IMR-90 (cell line): ENCODE measurements at regions not wholly inside any gene's neighbourhood (a gene's known extent, or its start where the extent isn't known, plus 50 kb on each side); places are given as distances from the start of the nearest gene placed in this dataset.

Experiments
- ATAC-seq: fragments of 200-7000 bp; cut with Tn5 transposase; 2 replicates; pipeline ENCODE4 v1.9.1; 2020; ENCODE audit warnings: low read depth, mild to moderate bottlenecking, moderate library complexity
- BruUV-seq: library from RNA; stranded (reverse); fragments of 400-500 nt; replicated peaks from 2 replicates; lab custom pipeline; 2021; lab: Mats Ljungman, UMichigan
- CTCF ChIA-PET: fragments of 300-600 bp; formaldehyde crosslinking; extraction: SDS; loops from one replicate; lab custom pipeline; 2021; ENCODE audit warnings: antibody characterized with exemption; lab: Yijun Ruan, JAX
- POLR2A ChIA-PET: fragments of 300-600 bp; sonication (Branson Sonifier 250); formaldehyde crosslinking; loops from one replicate; lab custom pipeline; 2022; ENCODE audit warnings: antibody characterized with exemption; ENCODE audit not compliant: unreplicated experiment; lab: Charles Lee
- DNase-seq: peaks from one replicate; pipeline ENCODE4 v3.0.0; 2013
- H2AFZ ChIP-seq: replicated peaks from 2 replicates; pipeline ENCODE3; 2013; ENCODE audit warnings: low read length, mild to moderate bottlenecking; ENCODE audit not compliant: poor library complexity
- H2AK5ac ChIP-seq: 2 replicates; pipeline ENCODE4 v1.6.1; 2013; ENCODE audit warnings: low read depth, low read length, inconsistent platforms
- H2AK9ac ChIP-seq: replicated peaks from 2 replicates; pipeline ENCODE3; 2013; ENCODE audit warnings: mild to moderate bottlenecking, low read depth, low read length, moderate library complexity; ENCODE audit not compliant: poor library complexity
- H2BK120ac ChIP-seq: 2 replicates; pipeline ENCODE4 v1.6.1; 2013; ENCODE audit warnings: low read depth, low read length, inconsistent platforms
- H2BK15ac ChIP-seq: 3 replicates; pipeline ENCODE4 v1.6.1; 2013; ENCODE audit warnings: low read depth, low read length, inconsistent platforms
- H2BK20ac ChIP-seq: 2 replicates; pipeline ENCODE4 v1.6.1; 2013; ENCODE audit warnings: low read depth, mild to moderate bottlenecking, inconsistent platforms, low read length, moderate library complexity
- H2BK5ac ChIP-seq: 2 replicates; pipeline ENCODE4 v1.6.1; 2013; ENCODE audit warnings: mild to moderate bottlenecking, low read depth, low read length, inconsistent platforms; ENCODE audit not compliant: poor library complexity, severe bottlenecking
- H3K14ac ChIP-seq: replicated peaks from 2 replicates; pipeline ENCODE4 v1.6.1; 2013; ENCODE audit warnings: low read depth, low read length, inconsistent platforms
- H3K18ac ChIP-seq: 2 replicates; pipeline ENCODE4 v1.6.1; 2013; ENCODE audit warnings: low read depth, low read length, control low read depth
- H3K23ac ChIP-seq: 2 replicates; pipeline ENCODE4 v1.6.1; 2013; ENCODE audit warnings: low read depth, low read length, inconsistent platforms
- H3K27ac ChIP-seq: 2 replicates; pipeline ENCODE4 v1.5.1; 2013; ENCODE audit warnings: mild to moderate bottlenecking, control low read depth, low read length; ENCODE audit not compliant: insufficient read depth
- H3K27me3 ChIP-seq: 2 replicates; pipeline ENCODE4 v1.6.1; 2013; ENCODE audit warnings: low read length; ENCODE audit not compliant: control insufficient read depth, insufficient read depth
- H3K36me3 ChIP-seq: 2 replicates; pipeline ENCODE4 v1.6.1; 2013; ENCODE audit warnings: low read length, mixed read lengths; ENCODE audit not compliant: control insufficient read depth, insufficient read depth
- H3K4ac ChIP-seq: 2 replicates; pipeline ENCODE4 v1.6.1; 2013; ENCODE audit warnings: low read depth, low read length, inconsistent platforms
- H3K4me1 ChIP-seq: 2 replicates; pipeline ENCODE4 v1.6.1; 2013; ENCODE audit warnings: low read length, mixed read lengths; ENCODE audit not compliant: control insufficient read depth, insufficient read depth
- H3K4me2 ChIP-seq: 2 replicates; pipeline ENCODE4 v1.6.1; 2013; ENCODE audit warnings: low read depth, mild to moderate bottlenecking, control low read depth, low read length, moderate library complexity
- H3K4me3 ChIP-seq: 2 replicates; pipeline ENCODE4 v1.5.1; 2013; ENCODE audit warnings: low read depth, mild to moderate bottlenecking, control low read depth, low read length, moderate library complexity; ENCODE audit not compliant: insufficient read depth
- H3K56ac ChIP-seq: 2 replicates; pipeline ENCODE4 v1.6.1; 2013; ENCODE audit warnings: low read length, inconsistent platforms; ENCODE audit not compliant: insufficient read depth; ENCODE audit errors: extremely low read depth
- H3K79me1 ChIP-seq, 2 experiments: 2 replicates each; pipeline ENCODE4 v1.6.1; 2013; ENCODE audit warnings: low read length in 2 of 2, inconsistent platforms in 1 of 2, low read depth in 1 of 2
- H3K9ac ChIP-seq: 2 replicates; pipeline ENCODE4 v1.6.1; 2013; ENCODE audit warnings: low read depth, low read length, control low read depth
- H3K9me1 ChIP-seq: 2 replicates; pipeline ENCODE4 v1.6.1; 2013; ENCODE audit warnings: low read length, inconsistent platforms; ENCODE audit not compliant: insufficient read depth
- H3K9me3 ChIP-seq: 2 replicates; pipeline ENCODE4 v1.6.1; 2013; ENCODE audit warnings: low read length; ENCODE audit not compliant: control insufficient read depth, insufficient read depth
- H4K20me1 ChIP-seq: 2 replicates; pipeline ENCODE4 v1.6.1; 2013; ENCODE audit warnings: low read length, inconsistent platforms; ENCODE audit not compliant: insufficient read depth
- H4K5ac ChIP-seq: 2 replicates; pipeline ENCODE4 v1.6.1; 2013; ENCODE audit warnings: mild to moderate bottlenecking, low read depth, low read length, control low read depth
- H4K8ac ChIP-seq, 2 experiments: 2 replicates each; pipeline ENCODE4 v1.6.1; 2013; ENCODE audit warnings: low read depth in 2 of 2, low read length in 2 of 2, control low read depth in 1 of 2, inconsistent platforms in 1 of 2
- H4K91ac ChIP-seq: 2 replicates; pipeline ENCODE4 v1.6.1; 2013; ENCODE audit warnings: low read depth, low read length, inconsistent platforms; ENCODE audit not compliant: insufficient read depth
- BHLHE40 ChIP-seq: fragments of 150-350 bp; IDR thresholded peaks from 2 replicates; pipeline ENCODE4 v1.6.1; 2016; ENCODE audit warnings: mild to moderate bottlenecking, low read depth, low read length
- CEBPB ChIP-seq: IDR thresholded peaks from 2 replicates; pipeline ENCODE4 v1.6.1; 2012; ENCODE audit warnings: low read depth, low read length, improper control_type of control experiment
- CHD1 ChIP-seq: IDR thresholded peaks from 2 replicates; pipeline ENCODE4 v1.6.1; 2012; ENCODE audit warnings: low read depth, low read length, improper control_type of control experiment
- FOS ChIP-seq: fragments of 150-350 bp; IDR thresholded peaks from 2 replicates; pipeline ENCODE4 v1.6.1; 2016; ENCODE audit warnings: low read depth, low read length
- MAFK ChIP-seq: IDR thresholded peaks from 2 replicates; pipeline ENCODE4 v1.6.1; 2012; ENCODE audit warnings: low read depth, low read length, improper control_type of control experiment
- MAZ ChIP-seq: IDR thresholded peaks from 2 replicates; pipeline ENCODE4 v1.6.1; 2012; ENCODE audit warnings: low read depth, mild to moderate bottlenecking, low read length, improper control_type of control experiment, moderate library complexity, borderline replicate concordance
- MXI1 ChIP-seq: IDR thresholded peaks from 2 replicates; pipeline ENCODE4 v1.6.1; 2012; ENCODE audit warnings: low read depth, mild to moderate bottlenecking, low read length, moderate library complexity, borderline replicate concordance
- NFE2L2 ChIP-seq: fragments of 150-350 bp; IDR thresholded peaks from 2 replicates; pipeline ENCODE4 v1.6.1; 2016; ENCODE audit warnings: low read depth, mild to moderate bottlenecking, low read length
- POLR2A ChIP-seq: IDR thresholded peaks from 2 replicates; pipeline ENCODE4 v1.6.1; 2012; ENCODE audit warnings: mild to moderate bottlenecking, low read depth, low read length
- RAD21 ChIP-seq: IDR thresholded peaks from 2 replicates; pipeline ENCODE4 v1.6.1; 2012; ENCODE audit warnings: low read length, improper control_type of control experiment
- RCOR1 ChIP-seq: IDR thresholded peaks from 2 replicates; pipeline ENCODE4 v1.6.1; 2012; ENCODE audit warnings: mild to moderate bottlenecking, low read length, improper control_type of control experiment; ENCODE audit not compliant: insufficient replicate concordance
- RFX5 ChIP-seq: IDR thresholded peaks from 2 replicates; pipeline ENCODE4 v1.8.0; 2012; ENCODE audit warnings: low read depth, mild to moderate bottlenecking, low read length, moderate library complexity
- SMC3 ChIP-seq: fragments of 150-350 bp; IDR thresholded peaks from 2 replicates; pipeline ENCODE4 v1.6.1; 2016; ENCODE audit warnings: low read depth, mild to moderate bottlenecking, antibody characterized with exemption, low read length, moderate library complexity
- WGBS, 2 experiments: methylation state at CpG; one replicate each; pipeline versions ENCODE4 v1.1.5 to v1.1.7; 2013; ENCODE audit warnings: missing lambda C conversion rate in 2 of 2; ENCODE audit not compliant: insufficient read length in 1 of 2; ENCODE audit errors: extremely low coverage in 2 of 2; 5-methylcytosine and 5-hydroxymethylcytosine counted together
- dilution Hi-C: fragments of 300-500 bp; cut with HindIII; formaldehyde crosslinking; loops from one replicate; pipeline ENCODE4 v1.14.3; 2018; ENCODE audit warnings: low sequenced_read_pairs; ENCODE audit not compliant: unreplicated experiment
- in situ Hi-C: fragments of 300-500 bp; cut with MboI; formaldehyde crosslinking; loops from 3 replicates; pipeline ENCODE4 v1.14.3; 2019; ENCODE audit warnings: low sequenced_read_pairs, inconsistent platforms, mixed read lengths
- intact Hi-C: fragments of 100-400 bp; cut with micrococcal nuclease; formaldehyde crosslinking; loops from 2 replicates; pipeline ENCODE4 v1.10.0; 2022
- TF ChIP-seq, protein P1 (sequence below): conservative IDR thresholded peaks from 2 replicates; pipeline ENCODE4 v1.5.1; 2012; ENCODE audit warnings: mild to moderate bottlenecking, low read depth, low read length, improper control_type of control experiment
- TF ChIP-seq, protein P2 (sequence below): fragments of 150-350 bp; IDR thresholded peaks from 2 replicates; pipeline ENCODE4 v1.6.1; 2017; ENCODE audit warnings: mild to moderate bottlenecking, antibody characterized with exemption, low read length, low read depth

DNA sequence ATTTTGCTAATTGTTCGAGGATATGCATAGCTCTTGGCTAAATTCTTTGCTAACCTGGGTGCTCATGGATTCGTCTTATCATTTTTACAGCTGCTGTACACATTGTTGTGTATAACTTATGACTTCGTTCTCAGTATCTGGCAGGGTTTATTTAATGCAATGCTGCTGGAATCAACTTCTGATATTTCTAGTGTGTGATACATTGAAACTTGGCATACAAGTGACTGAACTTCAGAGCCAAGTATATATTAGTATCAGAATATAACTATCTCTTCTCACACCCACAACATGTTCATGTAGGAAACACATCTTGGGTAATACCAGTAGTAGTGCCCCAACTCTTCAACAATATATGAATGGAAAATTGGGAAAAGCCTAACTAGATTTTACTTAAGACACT lies 764.2 kb downstream of the TENT5A start:
- Histone ChIP-seq H3K56ac (no peak overlapping the region), H4K5ac (no peak overlapping the region), H4K91ac (no peak overlapping the region), H3K36me3 (no peaks in the 10 kb centered on the region), H2AK5ac (no peak overlapping the region), H2AFZ (no peak overlapping the region), H3K4me1 (no peaks in the 10 kb centered on the region), H3K9me3 (no peaks in the 10 kb centered on the region), H3K18ac (no peak overlapping the region), H3K4ac (no peak overlapping the region), H4K8ac (no peak overlapping the region), H2BK15ac (no peak overlapping the region), H3K79me1 (no peaks in the 10 kb centered on the region), H4K20me1 (no peaks in the 10 kb centered on the region), H3K14ac (no peak overlapping the region), H3K27me3 (no peaks in the 10 kb centered on the region), H3K9me1 (no peaks in the 10 kb centered on the region), H2AK9ac (no peak overlapping the region), H3K9ac (no peak overlapping the region), H2BK5ac (no peak overlapping the region), H3K4me2 (no peak overlapping the region), H2BK20ac (no peak overlapping the region), H3K27ac (no peak overlapping the region), H3K23ac (no peak overlapping the region), H3K4me3 (no peak overlapping the region), H2BK120ac (no peak overlapping the region)
- WGBS, 2 experiments, result 20% methylated on average over 1 of the region's 3 CpGs; no CpG with 5 or more reads in 1 of the 2 experiments
- ChIA-PET POLR2A (no interaction called here), CTCF (no interaction called here)
- intact Hi-C loops (no loop called here), dilution Hi-C loops (no loop called here), in situ Hi-C loops (no loop called here)
- TF ChIP-seq CEBPB (no peak), BHLHE40 (no peak), SMC3 (no peak), MAZ (no peak), RFX5 (no peak), MXI1 (no peak), RCOR1 (no peak), RAD21 (no peak), MAFK (no peak), CHD1 (no peak), FOS (no peak), POLR2A (no peak), NFE2L2 (no peak)
- TF ChIP-seq, protein P1, sequence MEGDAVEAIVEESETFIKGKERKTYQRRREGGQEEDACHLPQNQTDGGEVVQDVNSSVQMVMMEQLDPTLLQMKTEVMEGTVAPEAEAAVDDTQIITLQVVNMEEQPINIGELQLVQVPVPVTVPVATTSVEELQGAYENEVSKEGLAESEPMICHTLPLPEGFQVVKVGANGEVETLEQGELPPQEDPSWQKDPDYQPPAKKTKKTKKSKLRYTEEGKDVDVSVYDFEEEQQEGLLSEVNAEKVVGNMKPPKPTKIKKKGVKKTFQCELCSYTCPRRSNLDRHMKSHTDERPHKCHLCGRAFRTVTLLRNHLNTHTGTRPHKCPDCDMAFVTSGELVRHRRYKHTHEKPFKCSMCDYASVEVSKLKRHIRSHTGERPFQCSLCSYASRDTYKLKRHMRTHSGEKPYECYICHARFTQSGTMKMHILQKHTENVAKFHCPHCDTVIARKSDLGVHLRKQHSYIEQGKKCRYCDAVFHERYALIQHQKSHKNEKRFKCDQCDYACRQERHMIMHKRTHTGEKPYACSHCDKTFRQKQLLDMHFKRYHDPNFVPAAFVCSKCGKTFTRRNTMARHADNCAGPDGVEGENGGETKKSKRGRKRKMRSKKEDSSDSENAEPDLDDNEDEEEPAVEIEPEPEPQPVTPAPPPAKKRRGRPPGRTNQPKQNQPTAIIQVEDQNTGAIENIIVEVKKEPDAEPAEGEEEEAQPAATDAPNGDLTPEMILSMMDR, result no peak
- TF ChIP-seq, protein P2, sequence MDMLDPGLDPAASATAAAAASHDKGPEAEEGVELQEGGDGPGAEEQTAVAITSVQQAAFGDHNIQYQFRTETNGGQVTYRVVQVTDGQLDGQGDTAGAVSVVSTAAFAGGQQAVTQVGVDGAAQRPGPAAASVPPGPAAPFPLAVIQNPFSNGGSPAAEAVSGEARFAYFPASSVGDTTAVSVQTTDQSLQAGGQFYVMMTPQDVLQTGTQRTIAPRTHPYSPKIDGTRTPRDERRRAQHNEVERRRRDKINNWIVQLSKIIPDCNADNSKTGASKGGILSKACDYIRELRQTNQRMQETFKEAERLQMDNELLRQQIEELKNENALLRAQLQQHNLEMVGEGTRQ, result no peak
- DNase-seq, result no peak
- BruUV-seq, result no TSS peak
- ATAC-seq, result no peak
